ENCODE measurements at regions not wholly inside any gene's neighbourhood (a gene's known extent, or its start where the extent isn't known, plus 50 kb on each side); places are given as distances from the start of the nearest gene placed in this dataset.

DNA sequence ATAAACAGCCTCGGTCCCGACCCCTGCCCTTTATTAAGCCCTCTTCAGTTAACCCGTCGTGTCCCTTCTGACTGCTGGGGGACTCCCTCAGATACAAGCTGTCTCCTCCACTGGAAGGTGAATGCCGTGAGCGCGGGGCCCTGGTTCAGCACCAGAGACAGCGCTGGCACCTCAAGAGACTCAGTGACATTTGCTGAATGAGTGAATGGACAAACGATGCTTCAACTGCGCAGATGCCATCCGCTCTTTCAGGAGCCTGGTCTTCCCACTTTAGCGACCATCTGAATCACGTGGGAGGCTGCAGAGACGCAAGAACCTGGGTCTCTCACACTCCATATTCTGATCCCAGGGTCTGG is 92.6 kb upstream of the SFSWAP start:
- DNase-seq (ENCODE audit: extremely low read depth in 1 of 4, low spot score in 3 of 4) (peak; percentile 32 to 44 (median 39)), ATAC-seq (peak; percentile 15; the same call in 1 of the 3 replicates), FAIRE-seq (no peak)
- no peak overlapping the region for H3K4me3 ChIP-seq
- intact Hi-C loops (cut with micrococcal nuclease) (loop anchor here (5.0 kb wide), 1 partner anchor 214 kb away; no protein-coding TSS in a partner anchor), in situ Hi-C loops (cut with MboI) (no loop called here)
- ChIA-PET CTCF (ENCODE audit: low intra/inter-chr PET ratio) (no interaction called here), POLR2A (no interaction called here)
- H2AFZ ChIP-seq (ENCODE audit: low read depth, low read length): no peak overlapping the region
- peaks cover 2% of the 10 kb centered on the region for H3K9me1 ChIP-seq (ENCODE audit: control insufficient read depth, insufficient read depth, low read length)
- H3K4me1 ChIP-seq (replicated peaks in 1 of 2; ENCODE audit: control insufficient read depth in 2 of 2, insufficient read depth in 2 of 2, low read length in 2 of 2): peaks cover 6 to 54% of the 10 kb centered on the region in 2 experiments; a peak in 4 of 5 replicates
- no peaks in the 10 kb centered on the region; the same call in 1 of the 2 replicates for H3K9me3 ChIP-seq (replicated peaks; ENCODE audit: control insufficient read depth, insufficient read depth, low read depth, low read length)
- H3K4me2 ChIP-seq (ENCODE audit: insufficient read depth, low read length): no peak overlapping the region
- no peak overlapping the region for H3K9ac ChIP-seq (ENCODE audit: insufficient read depth in 1 of 2, low read depth in 2 of 2, low read length in 2 of 2)
- H3K36me3 ChIP-seq (ENCODE audit: control insufficient read depth, insufficient read depth, low read length): no peaks in the 10 kb centered on the region
- H3K79me2 ChIP-seq (ENCODE audit: control insufficient read depth, insufficient read depth, low read length): no peaks in the 10 kb centered on the region
- H4K20me1 ChIP-seq (replicated peaks; ENCODE audit: control insufficient read depth, insufficient read depth, low read length): peaks cover 6% of the 10 kb centered on the region; the same call in 1 of the 2 replicates
- no TSS peak for BruUV-seq (replicated peaks)
- H3K27me3 ChIP-seq (ENCODE audit: control insufficient read depth in 2 of 2, insufficient read depth in 2 of 2, low read length in 2 of 2): peaks cover 45 to 53% of the 10 kb centered on the region in 2 experiments
- WGBS (ENCODE audit: insufficient coverage, low coverage, missing lambda C conversion rate): 2% methylated on average over 14 of the region's 14 CpGs
- no peak overlapping the region for H3K27ac ChIP-seq (ENCODE audit: extremely low read depth, low read depth, low read length)
- no peak for TF ChIP-seq FOXK1 (CRISPR knock-in tag; IDR thresholded peaks at IDR 0.05; ENCODE audit: borderline replicate concordance)
- no peak for TF ChIP-seq ZNF589 (CRISPR knock-in tag; IDR thresholded peaks at IDR 0.05; ENCODE audit: low read depth)
- TF ChIP-seq CREM (IDR thresholded peaks at IDR 0.05; ENCODE audit: low read depth): 0 out of 2 replicates have a peak, but pooled peaks have one; percentile 10
- TF ChIP-seq MIER1 (IDR thresholded peaks at IDR 0.05; ENCODE audit: low read depth): peak; percentile 91
- TF ChIP-seq NR2F6 (CRISPR knock-in tag; IDR thresholded peaks at IDR 0.05): no peak
- TF ChIP-seq CTBP1 (IDR thresholded peaks at IDR 0.05; ENCODE audit: borderline replicate concordance): no peak; the same call in 1 of the 2 replicates
- TF ChIP-seq ZNF24 (IDR thresholded peaks at IDR 0.05): peak; percentile 95
- TF ChIP-seq NR2C2 (CRISPR knock-in tag; IDR thresholded peaks at IDR 0.05): 0 out of 2 replicates have a peak, but pooled peaks have one; percentile 19
- no peak for TF ChIP-seq NR2C2 (tag; IDR thresholded peaks at IDR 0.05)
- TF ChIP-seq, protein P1, sequence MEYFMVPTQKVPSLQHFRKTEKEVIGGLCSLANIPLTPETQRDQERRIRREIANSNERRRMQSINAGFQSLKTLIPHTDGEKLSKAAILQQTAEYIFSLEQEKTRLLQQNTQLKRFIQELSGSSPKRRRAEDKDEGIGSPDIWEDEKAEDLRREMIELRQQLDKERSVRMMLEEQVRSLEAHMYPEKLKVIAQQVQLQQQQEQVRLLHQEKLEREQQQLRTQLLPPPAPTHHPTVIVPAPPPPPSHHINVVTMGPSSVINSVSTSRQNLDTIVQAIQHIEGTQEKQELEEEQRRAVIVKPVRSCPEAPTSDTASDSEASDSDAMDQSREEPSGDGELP (CRISPR knock-in tag; IDR thresholded peaks at IDR 0.05; ENCODE audit: borderline replicate concordance): 0 out of 2 replicates have a peak, but pooled peaks have one; percentile 11
- no peak for TF ChIP-seq ZNF445 (CRISPR knock-in tag; IDR thresholded peaks at IDR 0.05; ENCODE audit: low read depth)
- TF ChIP-seq ZNF584 (CRISPR knock-in tag; IDR thresholded peaks at IDR 0.05; ENCODE audit: low read depth): 0 out of 2 replicates have a peak, but pooled peaks have one; percentile 45
- TF ChIP-seq PRMT5 (CRISPR knock-in tag; IDR thresholded peaks at IDR 0.05): peak; percentile 63; the same call in 1 of the 2 replicates
- 0 out of 2 replicates have a peak, but pooled peaks have one; percentile 23 for TF ChIP-seq HDAC2 (IDR thresholded peaks at IDR 0.05)
- TF ChIP-seq KLF10 (CRISPR knock-in tag; IDR thresholded peaks at IDR 0.05): no peak
- TF ChIP-seq, protein P2, sequence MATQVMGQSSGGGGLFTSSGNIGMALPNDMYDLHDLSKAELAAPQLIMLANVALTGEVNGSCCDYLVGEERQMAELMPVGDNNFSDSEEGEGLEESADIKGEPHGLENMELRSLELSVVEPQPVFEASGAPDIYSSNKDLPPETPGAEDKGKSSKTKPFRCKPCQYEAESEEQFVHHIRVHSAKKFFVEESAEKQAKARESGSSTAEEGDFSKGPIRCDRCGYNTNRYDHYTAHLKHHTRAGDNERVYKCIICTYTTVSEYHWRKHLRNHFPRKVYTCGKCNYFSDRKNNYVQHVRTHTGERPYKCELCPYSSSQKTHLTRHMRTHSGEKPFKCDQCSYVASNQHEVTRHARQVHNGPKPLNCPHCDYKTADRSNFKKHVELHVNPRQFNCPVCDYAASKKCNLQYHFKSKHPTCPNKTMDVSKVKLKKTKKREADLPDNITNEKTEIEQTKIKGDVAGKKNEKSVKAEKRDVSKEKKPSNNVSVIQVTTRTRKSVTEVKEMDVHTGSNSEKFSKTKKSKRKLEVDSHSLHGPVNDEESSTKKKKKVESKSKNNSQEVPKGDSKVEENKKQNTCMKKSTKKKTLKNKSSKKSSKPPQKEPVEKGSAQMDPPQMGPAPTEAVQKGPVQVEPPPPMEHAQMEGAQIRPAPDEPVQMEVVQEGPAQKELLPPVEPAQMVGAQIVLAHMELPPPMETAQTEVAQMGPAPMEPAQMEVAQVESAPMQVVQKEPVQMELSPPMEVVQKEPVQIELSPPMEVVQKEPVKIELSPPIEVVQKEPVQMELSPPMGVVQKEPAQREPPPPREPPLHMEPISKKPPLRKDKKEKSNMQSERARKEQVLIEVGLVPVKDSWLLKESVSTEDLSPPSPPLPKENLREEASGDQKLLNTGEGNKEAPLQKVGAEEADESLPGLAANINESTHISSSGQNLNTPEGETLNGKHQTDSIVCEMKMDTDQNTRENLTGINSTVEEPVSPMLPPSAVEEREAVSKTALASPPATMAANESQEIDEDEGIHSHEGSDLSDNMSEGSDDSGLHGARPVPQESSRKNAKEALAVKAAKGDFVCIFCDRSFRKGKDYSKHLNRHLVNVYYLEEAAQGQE (IDR thresholded peaks at IDR 0.05; ENCODE audit: borderline replicate concordance): peak; percentile 99
- TF ChIP-seq, protein P2 (CRISPR knock-in tag; IDR thresholded peaks at IDR 0.05; ENCODE audit: low read depth): peak; percentile 96
